Suprapubic skin (tissue), 3 donors: ENCODE measurements at regions not wholly inside any gene's neighbourhood (a gene's known extent, or its start where the extent isn't known, plus 50 kb on each side); places are given as distances from the start of the nearest gene placed in this dataset.

Experiments
- POLR2AphosphoS5 ChIP-seq, 3 donors: sonication (generic); formaldehyde crosslinking; IDR thresholded peaks; one replicate each; pipeline ENCODE4 v1.6.1; 2017; ENCODE audit warnings: antibody characterized with exemption in 3 of 3
- TF ChIP-seq, protein P1 (sequence below), 2 donors: fragments of 200-600 bp in 1 of 2; fragments of 450-650 bp in 1 of 2; sonication (generic) in 1 of 2; IDR thresholded peaks; one replicate each; pipeline ENCODE4 v1.5.1; 2016 to 2019; ENCODE audit warnings: antibody characterized with exemption in 2 of 2, mild to moderate bottlenecking in 1 of 2, moderate library complexity in 1 of 2

DNA sequence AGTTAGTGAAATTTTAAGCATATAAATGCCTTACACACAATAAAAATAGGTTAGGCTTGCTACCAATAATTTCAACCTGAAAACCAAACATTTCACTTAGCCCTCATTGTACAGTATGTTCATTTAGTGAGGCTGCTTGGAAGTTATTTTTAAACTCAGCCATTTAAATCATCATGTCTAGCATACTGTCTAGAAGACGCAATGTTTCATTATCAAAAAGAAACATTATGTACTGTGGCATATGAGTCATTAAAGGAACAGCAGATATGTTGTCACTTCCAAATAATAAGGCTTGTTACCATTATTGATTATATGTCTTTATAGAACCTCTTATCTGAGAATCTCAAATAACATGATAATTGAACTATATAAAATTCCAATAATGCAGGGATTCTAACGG is 304.7 kb downstream of the RMST start:
- no peak for TF ChIP-seq POLR2AphosphoS5 (IDR thresholded peaks at IDR 0.05)
- TF ChIP-seq, protein P1, sequence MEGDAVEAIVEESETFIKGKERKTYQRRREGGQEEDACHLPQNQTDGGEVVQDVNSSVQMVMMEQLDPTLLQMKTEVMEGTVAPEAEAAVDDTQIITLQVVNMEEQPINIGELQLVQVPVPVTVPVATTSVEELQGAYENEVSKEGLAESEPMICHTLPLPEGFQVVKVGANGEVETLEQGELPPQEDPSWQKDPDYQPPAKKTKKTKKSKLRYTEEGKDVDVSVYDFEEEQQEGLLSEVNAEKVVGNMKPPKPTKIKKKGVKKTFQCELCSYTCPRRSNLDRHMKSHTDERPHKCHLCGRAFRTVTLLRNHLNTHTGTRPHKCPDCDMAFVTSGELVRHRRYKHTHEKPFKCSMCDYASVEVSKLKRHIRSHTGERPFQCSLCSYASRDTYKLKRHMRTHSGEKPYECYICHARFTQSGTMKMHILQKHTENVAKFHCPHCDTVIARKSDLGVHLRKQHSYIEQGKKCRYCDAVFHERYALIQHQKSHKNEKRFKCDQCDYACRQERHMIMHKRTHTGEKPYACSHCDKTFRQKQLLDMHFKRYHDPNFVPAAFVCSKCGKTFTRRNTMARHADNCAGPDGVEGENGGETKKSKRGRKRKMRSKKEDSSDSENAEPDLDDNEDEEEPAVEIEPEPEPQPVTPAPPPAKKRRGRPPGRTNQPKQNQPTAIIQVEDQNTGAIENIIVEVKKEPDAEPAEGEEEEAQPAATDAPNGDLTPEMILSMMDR (IDR thresholded peaks at IDR 0.05), result no peak
